ENCODE measurements at regions not wholly inside any gene's neighbourhood (a gene's known extent, or its start where the extent isn't known, plus 50 kb on each side); places are given as distances from the start of the nearest gene placed in this dataset.

GRCh38 chr5:174229068-174229467, 183.6 kb downstream of the NSG2 start:
- no peak for DNase-seq (ENCODE audit: low spot score)

GRCh38 chr5:174229514-174230370, 184.2 kb downstream of the NSG2 start:
- in situ Hi-C loops (cut with HindIII; ENCODE audit: low sequenced_read_pairs): no loop called here
- DNase-seq (ENCODE audit: low spot score): no peak

More at GRCh38 chr5:174229068-174229467, 183.6 kb downstream of the NSG2 start:
- in situ Hi-C loops (cut with HindIII; ENCODE audit: low sequenced_read_pairs): no loop called here

DNA sequence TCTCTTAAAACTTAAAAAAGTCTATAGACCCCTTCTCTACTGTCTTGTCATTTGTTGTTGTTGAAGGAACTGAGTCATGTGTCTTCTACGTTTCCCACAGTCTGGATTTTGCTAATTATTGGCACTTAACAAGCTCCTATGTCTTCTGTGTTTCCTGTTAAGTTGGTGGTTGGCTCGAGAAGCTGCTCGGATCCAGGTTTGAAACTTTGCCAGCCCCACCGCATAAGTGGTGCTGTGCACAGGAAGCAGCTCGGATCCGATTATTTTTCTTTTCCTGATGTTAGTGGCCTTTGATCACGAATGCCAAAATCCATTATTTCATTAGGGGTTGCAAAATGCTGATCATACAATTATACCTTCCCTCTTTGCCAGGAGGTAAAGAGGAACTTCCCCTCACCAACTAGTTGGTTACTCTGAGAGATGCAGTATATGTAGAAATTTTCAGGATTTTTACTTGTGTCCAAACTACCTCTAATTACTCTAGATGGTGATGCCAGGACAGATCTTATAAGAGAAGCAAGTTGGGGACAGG, 186.5 kb downstream of the NSG2 start:
- no peak for DNase-seq (ENCODE audit: low spot score)
- in situ Hi-C loops (cut with HindIII; ENCODE audit: low sequenced_read_pairs): no loop called here

- DNase-seq (ENCODE audit: low spot score): no peak
- in situ Hi-C loops (cut with HindIII; ENCODE audit: low sequenced_read_pairs): no loop called here
Observed at GRCh38 chr5:174234388-174234787, 188.9 kb downstream of the NSG2 start.

GRCh38 chr5:174235221-174236011, 189.9 kb downstream of the NSG2 start:
- no peak for DNase-seq (ENCODE audit: low spot score)

GRCh38 chr5:174236070-174236469, 190.6 kb downstream of the NSG2 start:
- in situ Hi-C loops (cut with HindIII; ENCODE audit: low sequenced_read_pairs): no loop called here
- DNase-seq (ENCODE audit: low spot score): no peak

More at GRCh38 chr5:174235221-174236011, 189.9 kb downstream of the NSG2 start:
- in situ Hi-C loops (cut with HindIII; ENCODE audit: low sequenced_read_pairs): no loop called here

- in situ Hi-C loops (cut with HindIII; ENCODE audit: low sequenced_read_pairs): no loop called here
- no peak for DNase-seq (ENCODE audit: low spot score)
Observed at GRCh38 chr5:174239718-174240117, 194.2 kb downstream of the NSG2 start.

DNA sequence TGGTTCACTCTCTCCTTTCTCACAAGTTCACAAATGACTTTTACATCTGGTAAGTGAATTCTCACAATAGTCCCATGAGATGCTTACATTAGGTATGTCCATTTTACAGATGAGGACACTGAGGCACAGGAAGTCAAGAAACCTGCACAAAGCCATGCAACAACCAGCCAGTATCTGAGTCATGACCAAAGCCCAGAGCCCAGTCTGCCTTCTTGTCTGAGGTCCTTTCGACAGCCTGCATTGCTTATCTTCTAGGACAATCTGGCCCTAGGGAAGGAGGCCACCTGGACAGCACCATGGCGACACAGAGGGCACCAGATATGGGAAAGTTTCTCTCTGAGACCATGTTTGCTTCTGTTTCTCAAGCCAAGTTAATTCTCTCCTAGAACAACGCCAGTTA, 197.1 kb downstream of the NSG2 start:
- in situ Hi-C loops (cut with HindIII; ENCODE audit: low sequenced_read_pairs): no loop called here
- no peak for DNase-seq (ENCODE audit: low spot score)

DNA sequence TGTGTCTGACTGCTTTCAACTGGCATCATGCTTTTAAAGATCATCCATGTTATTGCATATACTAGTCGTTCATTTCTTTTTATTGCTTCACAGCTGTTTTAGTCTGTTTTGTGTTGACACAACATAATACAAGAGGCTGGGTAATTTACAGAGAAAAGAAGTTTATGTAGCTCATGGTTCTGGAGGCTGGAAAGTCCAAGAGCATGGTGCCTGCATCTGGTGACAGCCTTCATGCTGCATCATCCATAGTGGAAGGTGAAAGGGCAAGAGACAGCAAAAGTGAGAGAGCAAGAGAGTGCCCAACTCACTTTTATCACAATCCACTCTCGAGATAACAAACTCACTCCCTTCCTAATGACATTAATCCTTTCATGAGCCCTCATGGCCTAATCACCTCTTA, 198.4 kb downstream of the NSG2 start:
- no peak for DNase-seq (ENCODE audit: low spot score)
- in situ Hi-C loops (cut with HindIII; ENCODE audit: low sequenced_read_pairs): no loop called here

DNA sequence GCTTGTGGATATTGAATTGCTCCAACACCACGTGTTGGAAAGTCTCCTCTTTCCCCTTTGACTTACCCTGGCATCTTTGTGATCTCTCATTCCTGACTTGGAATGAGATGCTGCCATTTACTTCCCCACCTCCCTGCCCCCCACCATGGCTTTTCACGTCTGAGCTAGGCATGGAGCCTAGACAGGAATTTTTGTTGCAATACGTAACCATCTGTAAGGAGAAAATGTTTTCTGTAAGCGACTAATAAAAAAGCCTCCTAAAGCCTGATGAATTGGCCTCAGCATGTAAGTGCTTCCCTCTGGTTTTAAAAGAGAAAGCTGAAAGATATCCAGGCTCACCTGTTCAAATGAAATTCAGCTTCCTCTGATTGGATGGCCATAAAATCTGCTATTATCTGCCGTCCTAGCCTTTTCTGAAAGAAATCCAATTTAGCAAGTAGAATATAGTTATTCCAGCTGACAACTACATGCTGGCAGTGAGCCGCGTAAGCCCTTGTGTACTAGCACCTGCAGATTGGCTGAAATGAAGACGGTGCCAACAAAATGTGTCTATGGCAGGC, 200.1 kb downstream of the NSG2 start:
- in situ Hi-C loops (cut with HindIII; ENCODE audit: low sequenced_read_pairs): no loop called here
- no peak for DNase-seq (ENCODE audit: low spot score)

DNA sequence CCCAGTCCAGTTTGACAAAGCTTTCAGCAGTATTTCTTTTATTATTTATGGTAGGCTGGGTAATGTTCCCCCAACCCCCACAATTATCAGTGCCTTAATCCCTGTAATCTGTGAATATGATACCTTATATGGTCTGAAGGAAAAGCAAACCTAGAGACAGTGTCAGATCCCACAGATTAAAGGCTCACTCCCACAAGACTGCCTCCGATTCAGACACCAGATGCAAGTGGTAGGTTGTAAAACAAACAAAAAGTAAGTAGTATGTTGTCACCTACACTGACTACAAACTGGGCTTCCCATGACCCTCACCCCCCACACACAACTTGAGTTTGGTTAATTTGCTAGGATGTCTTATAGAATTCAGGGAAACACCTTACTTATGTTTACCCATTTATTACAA, 201.2 kb downstream of the NSG2 start:
- in situ Hi-C loops (cut with HindIII; ENCODE audit: low sequenced_read_pairs): no loop called here
- no peak for DNase-seq (ENCODE audit: low spot score)

DNA sequence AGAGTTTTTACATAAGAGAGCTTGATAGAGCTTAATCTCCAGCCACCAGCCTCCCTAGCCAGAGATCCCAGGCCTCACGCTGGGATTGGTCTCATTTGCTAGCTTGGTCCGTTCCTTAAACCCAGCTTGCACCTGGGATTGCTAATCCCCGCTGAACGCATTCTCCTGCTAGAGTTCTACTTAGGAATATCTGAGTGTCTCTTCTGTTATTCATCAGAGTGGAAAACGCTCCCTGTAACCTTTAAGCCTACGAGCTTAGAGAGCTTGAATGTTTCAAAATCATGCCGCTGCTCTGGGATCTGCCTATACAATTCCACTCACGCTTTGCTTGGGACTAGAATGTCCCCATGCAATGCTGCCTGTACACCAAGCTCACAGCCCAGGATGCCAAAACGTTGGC, 201.8 kb downstream of the NSG2 start:
- DNase-seq (ENCODE audit: low spot score): no peak
- in situ Hi-C loops (cut with HindIII; ENCODE audit: low sequenced_read_pairs): no loop called here

- in situ Hi-C loops (cut with HindIII; ENCODE audit: low sequenced_read_pairs): no loop called here
- no peak for DNase-seq (ENCODE audit: low spot score)
Observed at GRCh38 chr5:174251305-174252000, 205.9 kb downstream of the NSG2 start.

GRCh38 chr5:174252121-174252520, 206.6 kb downstream of the NSG2 start:
- in situ Hi-C loops (cut with HindIII; ENCODE audit: low sequenced_read_pairs): no loop called here
- DNase-seq (ENCODE audit: low spot score): no peak

- no peak for DNase-seq (ENCODE audit: low spot score)
- in situ Hi-C loops (cut with HindIII; ENCODE audit: low sequenced_read_pairs): no loop called here
Observed at GRCh38 chr5:174259696-174260420, 214.4 kb downstream of the NSG2 start.

GRCh38 chr5:174271316-174271715, 225.8 kb downstream of the NSG2 start:
- DNase-seq (ENCODE audit: low spot score): no peak

DNA sequence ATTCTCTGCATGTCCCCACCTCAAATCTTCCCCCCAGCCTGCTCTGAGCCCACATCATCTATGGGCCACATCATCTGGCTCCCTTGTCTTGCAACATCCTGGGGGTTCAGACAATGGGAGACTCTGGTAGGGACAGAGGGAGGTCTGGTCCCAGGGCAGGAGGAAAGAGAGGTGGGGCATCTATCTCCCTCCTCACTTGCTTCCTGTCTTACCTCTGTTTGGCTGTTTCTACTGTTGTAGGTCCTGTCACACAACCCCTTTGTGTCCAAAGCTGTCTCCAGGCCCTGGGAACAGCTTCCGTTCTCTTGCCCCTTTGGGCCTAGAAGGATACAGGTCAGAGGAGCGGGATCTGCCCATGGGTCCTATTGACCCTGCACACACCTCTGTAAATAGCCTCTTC, 227.2 kb downstream of the NSG2 start:
- DNase-seq (ENCODE audit: low spot score): no peak
- in situ Hi-C loops (cut with HindIII; ENCODE audit: low sequenced_read_pairs): no loop called here

More at GRCh38 chr5:174271316-174271715, 225.8 kb downstream of the NSG2 start:
- in situ Hi-C loops (cut with HindIII; ENCODE audit: low sequenced_read_pairs): no loop called here

- in situ Hi-C loops (cut with HindIII; ENCODE audit: low sequenced_read_pairs): no loop called here
- no peak for DNase-seq (ENCODE audit: low spot score)
Observed at GRCh38 chr5:174273325-174273724, 227.8 kb downstream of the NSG2 start.

- DNase-seq (ENCODE audit: low spot score): no peak
Observed at GRCh38 chr5:174275959-174276358, 230.5 kb downstream of the NSG2 start.

More at GRCh38 chr5:174275959-174276358, 230.5 kb downstream of the NSG2 start:
- in situ Hi-C loops (cut with HindIII; ENCODE audit: low sequenced_read_pairs): no loop called here

All from G401 (cell line).